HepG2 (cell line): ENCODE measurements at regions not wholly inside any gene's neighbourhood (a gene's known extent, or its start where the extent isn't known, plus 50 kb on each side); places are given as distances from the start of the nearest gene placed in this dataset.

Source experiments
- DZIP1 ChIP-seq: sonication (generic); formaldehyde crosslinking; IDR thresholded peaks from 2 replicates; pipeline ENCODE4 v1.5.0; 2020; ENCODE audit warnings: mild to moderate bottlenecking, missing genetic modification reagents
- FOXK1 ChIP-seq: sonication (generic); formaldehyde crosslinking; IDR thresholded peaks from 2 replicates; pipeline ENCODE4 v1.4.0; 2020; ENCODE audit warnings: low read depth, missing genetic modification reagents, borderline replicate concordance
- HCFC1 ChIP-seq: fragments of 150-350 bp; IDR thresholded peaks from 2 replicates; pipeline ENCODE4 v1.6.1; 2014; ENCODE audit warnings: low read depth, low read length
- KDM3A ChIP-seq: IDR thresholded peaks from 2 replicates; pipeline ENCODE4 v1.6.1; 2018; ENCODE audit warnings: low read depth, missing compliant biosample characterization
- PAWR ChIP-seq: sonication (generic); formaldehyde crosslinking; IDR thresholded peaks from 2 replicates; pipeline ENCODE4 v1.4.0; 2020; ENCODE audit warnings: missing genetic modification reagents, mild to moderate bottlenecking, borderline replicate concordance
- POLR2AphosphoS2 ChIP-seq: IDR thresholded peaks from 2 replicates; pipeline ENCODE4 v1.6.1; 2011; ENCODE audit warnings: low read depth, low read length, improper control_type of control experiment
- PRDM4 ChIP-seq: sonication (generic); formaldehyde crosslinking; IDR thresholded peaks from 2 replicates; pipeline ENCODE4 v1.9.0; 2021; ENCODE audit warnings: missing genetic modification reagents, borderline replicate concordance
- ZFP41 ChIP-seq: sonication (generic); formaldehyde crosslinking; IDR thresholded peaks from 2 replicates; pipeline ENCODE4 v1.4.0; 2020; ENCODE audit warnings: mild to moderate bottlenecking, missing genetic modification reagents, borderline replicate concordance
- ZNF142 ChIP-seq: sonication (generic); formaldehyde crosslinking; IDR thresholded peaks from 2 replicates; pipeline ENCODE4 v1.4.0; 2020; ENCODE audit warnings: missing genetic modification reagents
- ZNF280B ChIP-seq: sonication (generic); formaldehyde crosslinking; IDR thresholded peaks from 2 replicates; pipeline ENCODE4 v1.5.0; 2020; ENCODE audit warnings: missing genetic modification reagents, mild to moderate bottlenecking, borderline replicate concordance
- ZNF766 ChIP-seq: sonication (generic); formaldehyde crosslinking; IDR thresholded peaks from 2 replicates; pipeline ENCODE4 v1.5.0; 2020; ENCODE audit warnings: missing genetic modification reagents, borderline replicate concordance
- TF ChIP-seq, protein P1 (sequence below): sonication (generic); formaldehyde crosslinking; IDR thresholded peaks from 2 replicates; pipeline ENCODE4 v1.8.1; 2023; ENCODE audit warnings: mild to moderate bottlenecking, missing genetic modification reagents
- TF ChIP-seq, protein P2 (sequence below): sonication (generic); formaldehyde crosslinking; IDR thresholded peaks from 2 replicates; pipeline ENCODE4 v1.4.0; 2020; ENCODE audit warnings: low read depth, mild to moderate bottlenecking, missing genetic modification reagents

GRCh38 chr5:38163636-38164237 is 94.6 kb upstream of the EGFLAM start (continued):
- TF ChIP-seq PRDM4 (CRISPR knock-in tag) (no peak), ZFP41 (CRISPR knock-in tag) (no peak), PAWR (no peak), DZIP1 (CRISPR knock-in tag) (no peak), KDM3A (CRISPR knock-in tag) (no peak), FOXK1 (CRISPR knock-in tag) (peak; percentile 76; the same call in 1 of the 2 replicates), ZNF142 (CRISPR knock-in tag) (no peak; the same call in 1 of the 2 replicates), HCFC1 (no peak), ZNF766 (CRISPR knock-in tag) (no peak), POLR2AphosphoS2 (no peak), ZNF280B (no peak)
- TF ChIP-seq, protein P1, sequence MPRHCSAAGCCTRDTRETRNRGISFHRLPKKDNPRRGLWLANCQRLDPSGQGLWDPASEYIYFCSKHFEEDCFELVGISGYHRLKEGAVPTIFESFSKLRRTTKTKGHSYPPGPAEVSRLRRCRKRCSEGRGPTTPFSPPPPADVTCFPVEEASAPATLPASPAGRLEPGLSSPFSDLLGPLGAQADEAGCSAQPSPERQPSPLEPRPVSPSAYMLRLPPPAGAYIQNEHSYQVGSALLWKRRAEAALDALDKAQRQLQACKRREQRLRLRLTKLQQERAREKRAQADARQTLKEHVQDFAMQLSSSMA (CRISPR knock-in tag): no peak
- TF ChIP-seq, protein P2, sequence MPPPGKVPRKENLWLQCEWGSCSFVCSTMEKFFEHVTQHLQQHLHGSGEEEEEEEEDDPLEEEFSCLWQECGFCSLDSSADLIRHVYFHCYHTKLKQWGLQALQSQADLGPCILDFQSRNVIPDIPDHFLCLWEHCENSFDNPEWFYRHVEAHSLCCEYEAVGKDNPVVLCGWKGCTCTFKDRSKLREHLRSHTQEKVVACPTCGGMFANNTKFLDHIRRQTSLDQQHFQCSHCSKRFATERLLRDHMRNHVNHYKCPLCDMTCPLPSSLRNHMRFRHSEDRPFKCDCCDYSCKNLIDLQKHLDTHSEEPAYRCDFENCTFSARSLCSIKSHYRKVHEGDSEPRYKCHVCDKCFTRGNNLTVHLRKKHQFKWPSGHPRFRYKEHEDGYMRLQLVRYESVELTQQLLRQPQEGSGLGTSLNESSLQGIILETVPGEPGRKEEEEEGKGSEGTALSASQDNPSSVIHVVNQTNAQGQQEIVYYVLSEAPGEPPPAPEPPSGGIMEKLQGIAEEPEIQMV: no peak
